ENCODE measurements at regions not wholly inside any gene's neighbourhood (a gene's known extent, or its start where the extent isn't known, plus 50 kb on each side); places are given as distances from the start of the nearest gene placed in this dataset.
"Not testable (repeated sequence)": the region's sequence is repeated elsewhere in the genome, so short reads cannot be mapped to it uniquely, and the experiment has no call there.

DNA sequence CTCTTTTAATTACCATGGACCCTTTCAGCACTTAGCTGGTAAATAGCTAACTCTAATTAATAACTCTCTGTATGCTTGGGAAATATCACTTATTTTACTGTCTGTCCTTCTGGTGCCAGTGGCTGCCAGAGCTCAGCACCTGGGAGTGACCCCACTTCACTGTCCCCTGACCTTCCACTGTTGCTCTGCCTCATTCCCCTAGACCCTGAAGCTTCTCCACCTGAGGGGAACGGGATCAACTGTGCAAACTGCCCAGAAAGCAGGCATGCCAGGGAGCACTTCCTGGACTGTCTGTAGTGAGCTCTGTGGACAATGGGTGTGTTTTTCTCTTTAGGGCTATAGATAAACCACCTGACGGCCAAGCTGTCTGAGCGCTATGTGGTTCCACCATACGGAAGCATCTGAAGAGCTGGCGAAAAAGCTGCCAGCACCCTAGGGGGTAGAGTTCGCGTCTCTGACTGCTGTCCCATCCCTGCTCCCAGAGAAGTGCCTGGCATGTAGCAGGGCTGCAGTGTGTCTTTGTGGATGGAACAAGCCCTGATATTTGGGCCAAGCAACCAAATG lies 106.3 kb upstream of the FOXA2 start:
- DNase-seq (ENCODE audit: low read depth in 3 of 3, low spot score in 1 of 3): no peak

DNA sequence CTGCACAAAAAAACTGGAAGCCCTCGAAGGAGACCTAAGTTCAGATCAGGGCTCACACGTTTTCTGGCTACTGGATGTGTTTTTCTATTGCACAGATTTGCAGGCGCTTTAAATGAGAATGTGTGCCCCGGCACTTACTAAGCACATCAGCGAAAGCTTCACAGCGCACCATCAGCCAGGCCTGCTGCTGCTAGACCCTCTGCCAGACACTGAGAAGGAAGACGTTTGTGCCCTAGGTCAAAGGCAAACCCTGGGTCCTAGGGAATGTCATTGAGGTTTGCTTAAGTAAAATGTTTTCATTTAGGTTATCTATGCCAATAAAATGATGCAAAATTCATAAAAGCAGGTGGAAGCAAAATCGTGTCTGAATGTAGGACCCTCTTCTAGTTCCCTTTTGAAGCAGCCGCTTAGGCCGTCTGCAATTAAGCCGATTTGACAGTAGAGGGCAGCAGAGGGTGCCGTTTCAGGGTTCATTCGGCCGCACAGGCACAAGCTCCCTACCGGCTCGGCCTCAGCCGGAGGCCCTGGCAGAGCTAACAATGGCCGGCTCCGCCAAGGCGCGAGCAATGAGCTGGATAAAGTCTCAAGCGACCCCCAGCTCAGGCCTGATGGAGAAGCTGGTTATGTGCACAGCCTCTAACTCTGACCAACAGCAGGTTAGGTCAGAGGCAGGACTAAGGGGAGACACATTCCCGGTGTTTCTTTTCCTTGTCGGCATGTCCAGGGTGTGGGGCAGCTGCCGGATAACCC lies 107.2 kb upstream of the FOXA2 start:
- DNase-seq (ENCODE audit: low read depth in 3 of 3, low spot score in 1 of 3): peak in 2 of 3 donors; percentile 2 to 29

DNA sequence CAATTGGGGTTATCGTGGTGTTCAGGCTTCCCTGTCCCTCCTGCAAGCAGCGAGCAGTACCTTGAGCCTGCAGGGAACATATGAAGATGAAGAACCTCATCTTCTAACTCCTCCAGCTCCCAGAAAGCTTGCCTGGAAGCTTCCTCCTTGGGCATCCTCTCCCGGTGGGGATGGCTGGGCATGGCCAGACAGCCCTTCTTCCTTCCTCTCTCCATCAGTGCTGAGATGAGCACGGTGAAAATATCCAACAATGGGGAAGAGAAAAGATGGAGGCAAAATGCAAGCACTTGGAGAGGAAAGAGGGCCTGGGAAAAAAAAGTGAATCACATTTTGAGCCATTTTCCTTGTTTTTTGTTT lies 107.7 kb upstream of the FOXA2 start:
- no peak for DNase-seq (ENCODE audit: low read depth in 3 of 3, low spot score in 1 of 3)

GRCh38 chr20:22692620-22693019 lies 108.2 kb upstream of the FOXA2 start:
- not testable (repeated sequence) for DNase-seq (ENCODE audit: low read depth in 3 of 3, low spot score in 1 of 3)

- DNase-seq (ENCODE audit: low read depth in 3 of 3, low spot score in 1 of 3): no peak
Measured at GRCh38 chr20:22696759-22697158, 112.4 kb upstream of the FOXA2 start.

DNA sequence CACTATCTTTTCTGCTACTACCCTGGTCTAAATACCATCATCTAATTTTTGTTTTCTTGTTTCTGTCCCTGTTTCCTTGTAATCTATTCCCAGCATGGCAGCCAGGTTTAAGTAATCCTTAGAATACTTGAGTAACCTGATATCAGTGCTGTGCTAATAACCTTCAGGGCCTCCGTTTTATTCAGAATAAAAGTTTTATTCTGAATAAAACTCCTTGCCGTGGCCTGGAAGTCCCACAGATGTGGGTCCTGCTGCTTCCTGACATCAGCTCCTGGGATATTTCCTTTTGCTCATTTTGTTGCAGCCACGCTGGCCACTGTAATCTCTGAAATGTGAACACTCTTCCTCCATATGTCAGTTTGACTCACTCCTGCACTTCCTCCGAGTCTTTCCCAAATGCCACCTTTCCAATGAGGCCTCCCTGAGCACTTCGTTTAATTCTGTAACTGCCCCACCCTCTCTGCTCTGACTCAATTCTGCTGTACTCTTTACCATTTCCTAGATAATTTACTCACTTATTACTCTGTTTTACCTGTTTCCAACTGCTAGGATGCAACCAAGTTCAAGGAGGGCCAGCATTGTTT lies 114.0 kb upstream of the FOXA2 start:
- DNase-seq (ENCODE audit: low read depth in 3 of 3, low spot score in 1 of 3): no peak

DNA sequence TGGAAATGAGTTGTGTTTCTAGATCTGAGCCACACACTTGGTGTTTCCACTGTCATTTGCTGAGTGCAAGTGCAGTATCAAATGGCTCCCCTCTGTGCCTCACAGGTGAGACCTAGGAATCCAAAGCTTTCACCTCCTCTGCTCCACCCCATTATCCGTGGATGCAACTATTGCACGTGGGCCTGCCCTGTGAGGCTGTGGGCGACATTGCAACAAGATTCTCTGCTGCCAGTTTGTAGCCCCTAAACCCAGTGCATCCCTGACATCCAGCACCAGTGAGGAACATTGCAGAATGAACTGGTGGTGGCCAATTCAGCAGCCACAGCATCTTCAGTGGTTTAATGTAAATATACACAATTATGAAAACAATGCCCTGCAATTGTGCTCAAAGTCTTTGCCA lies 115.0 kb upstream of the FOXA2 start:
- no peak for DNase-seq (ENCODE audit: low read depth in 3 of 3, low spot score in 1 of 3)

DNA sequence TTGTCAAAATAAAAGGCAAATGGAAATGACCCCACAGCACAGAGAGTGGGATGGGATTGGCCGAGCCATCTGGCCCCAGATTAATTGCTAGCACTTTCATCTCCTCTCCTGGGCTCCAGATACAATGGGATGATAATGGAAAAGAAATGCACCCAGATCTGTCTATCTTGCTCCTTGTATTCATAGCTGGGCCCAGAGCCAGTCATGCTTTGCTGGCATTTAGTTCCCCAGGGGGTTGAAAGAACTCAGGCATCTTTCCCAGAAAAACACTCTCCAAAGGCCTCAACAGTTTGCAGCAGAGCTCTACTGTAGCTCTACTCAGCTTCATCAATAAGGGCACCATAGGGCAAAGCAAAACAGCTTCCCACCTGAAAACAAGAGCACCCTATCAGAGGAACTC lies 116.0 kb upstream of the FOXA2 start:
- DNase-seq (ENCODE audit: low read depth in 3 of 3, low spot score in 1 of 3): no peak

DNA sequence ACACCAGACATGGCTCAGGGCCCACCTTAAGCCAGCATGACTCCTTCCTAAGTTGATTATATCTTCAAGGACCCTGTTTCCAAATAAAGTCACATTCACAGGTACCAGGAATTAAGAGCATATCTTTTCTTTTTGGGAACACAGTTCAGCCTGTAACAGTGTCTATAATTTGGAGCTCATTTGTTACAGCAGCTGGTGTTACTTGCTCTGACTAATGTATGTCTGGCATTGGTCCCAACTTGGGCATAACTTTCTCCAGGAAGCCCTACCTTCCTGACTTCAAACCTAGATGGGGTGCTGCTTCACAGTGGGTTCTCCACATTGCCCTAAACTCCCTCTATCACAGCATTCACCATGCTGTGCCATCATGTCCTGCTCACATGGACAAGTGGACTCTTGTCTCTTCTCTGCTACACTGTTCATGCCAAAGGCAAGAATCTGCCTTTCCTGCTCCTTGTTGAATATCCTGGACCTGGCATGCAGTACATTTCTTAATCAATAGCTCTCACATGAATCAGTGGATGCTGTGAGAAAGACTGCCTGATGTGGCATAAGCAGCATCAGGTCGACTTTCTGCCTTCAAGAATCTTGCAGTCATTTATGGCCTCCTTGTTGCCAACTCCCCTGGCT lies 117.4 kb upstream of the FOXA2 start:
- no peak for DNase-seq (ENCODE audit: low read depth in 3 of 3, low spot score in 1 of 3)

GRCh38 chr20:22703843-22704242 lies 119.5 kb upstream of the FOXA2 start:
- DNase-seq (ENCODE audit: low read depth in 3 of 3, low spot score in 1 of 3): no peak

- DNase-seq (ENCODE audit: low read depth in 3 of 3, low spot score in 1 of 3): no peak
Measured at GRCh38 chr20:22711971-22712755, 127.8 kb upstream of the FOXA2 start.

GRCh38 chr20:22716821-22717351 lies 132.5 kb upstream of the FOXA2 start:
- no peak for DNase-seq (ENCODE audit: low read depth in 3 of 3, low spot score in 1 of 3)

- DNase-seq (ENCODE audit: low read depth in 3 of 3, low spot score in 1 of 3): no peak
Measured at GRCh38 chr20:22717466-22717865, 133.1 kb upstream of the FOXA2 start.

DNA sequence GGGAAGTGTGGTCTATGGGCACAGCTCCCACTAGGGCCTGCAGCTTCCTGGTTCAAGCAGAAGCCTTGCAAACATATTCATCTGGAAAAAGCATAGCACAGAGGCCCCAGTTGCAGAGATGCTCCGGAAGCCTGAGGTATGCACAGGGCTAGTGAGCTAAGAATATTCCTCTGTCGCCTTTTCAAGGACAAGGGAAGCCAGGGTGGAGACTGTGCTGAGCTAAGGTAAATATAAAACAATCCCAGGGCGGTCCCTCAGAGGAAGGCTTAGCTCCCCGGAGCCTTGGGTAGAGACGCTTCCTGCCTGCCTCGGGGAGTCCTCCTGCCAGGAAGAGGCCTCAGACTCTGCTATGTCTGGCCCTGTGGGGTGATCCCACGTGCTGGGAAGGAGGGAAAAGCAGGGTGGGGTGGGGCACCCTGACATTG lies 134.8 kb upstream of the FOXA2 start:
- DNase-seq (ENCODE audit: low read depth in 3 of 3, low spot score in 1 of 3): no peak

GRCh38 chr20:22720206-22720605 lies 135.8 kb upstream of the FOXA2 start:
- DNase-seq (ENCODE audit: low read depth in 3 of 3, low spot score in 1 of 3): no peak

GRCh38 chr20:22722811-22723210 lies 138.4 kb upstream of the FOXA2 start:
- no peak for DNase-seq (ENCODE audit: low read depth in 3 of 3, low spot score in 1 of 3)

- DNase-seq (ENCODE audit: low read depth in 3 of 3, low spot score in 1 of 3): no peak
Measured at GRCh38 chr20:22723659-22724058, 139.3 kb upstream of the FOXA2 start.

DNA sequence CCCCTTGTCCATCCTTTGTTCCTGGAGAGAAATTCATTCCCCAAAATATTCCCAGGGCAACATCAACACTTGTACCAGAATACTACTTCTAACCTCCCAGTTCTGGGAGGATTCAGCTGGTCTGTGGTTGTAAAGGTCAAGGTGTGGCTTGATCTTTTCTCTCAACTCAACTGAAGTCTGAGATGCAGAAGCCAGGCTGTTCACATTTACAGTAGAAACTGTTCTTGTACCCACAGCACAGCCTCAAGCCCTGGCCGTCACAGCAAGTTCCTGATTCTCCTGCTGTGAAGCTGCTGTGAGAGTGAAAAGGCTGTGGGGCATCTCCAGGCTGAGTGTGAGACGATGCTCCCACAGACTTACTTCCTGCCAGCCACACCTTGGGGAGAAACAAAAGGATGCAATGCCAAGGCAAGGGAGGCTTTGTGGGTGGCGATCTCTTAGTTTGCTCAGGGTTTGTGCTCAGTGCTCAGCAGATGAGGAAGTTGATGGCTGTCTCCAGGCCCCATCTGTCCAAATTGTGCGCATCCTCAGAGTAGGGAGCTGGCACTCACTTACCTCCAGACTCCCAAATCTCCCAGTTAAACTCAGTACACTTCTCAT lies 143.9 kb upstream of the FOXA2 start:
- DNase-seq (ENCODE audit: low read depth in 3 of 3, low spot score in 1 of 3): no peak

GRCh38 chr20:22729180-22729579 lies 144.8 kb upstream of the FOXA2 start:
- DNase-seq (ENCODE audit: low read depth in 3 of 3, low spot score in 1 of 3): no peak

GRCh38 chr20:22729616-22730236 lies 145.4 kb upstream of the FOXA2 start:
- DNase-seq (ENCODE audit: low read depth in 3 of 3, low spot score in 1 of 3): no peak

All from stimulated activated CD4-positive, alpha-beta T cell treated with anti-CD3 and anti-CD28 coated beads, TNF-alpha, amount 100 ng/mL, for 1 hour (primary cell).